GM21723 (cell line): ENCODE measurements at regions not wholly inside any gene's neighbourhood (a gene's known extent, or its start where the extent isn't known, plus 50 kb on each side); places are given as distances from the start of the nearest gene placed in this dataset.
"Not testable (repeated sequence)": the region's sequence is repeated elsewhere in the genome, so short reads cannot be mapped to it uniquely, and the experiment has no call there.

ENCODE experiments used
- ATAC-seq: cut with Tn5 transposase; IDR thresholded peaks from one replicate; pipeline ENCODE4 v1.9.1; 2021; ENCODE audit warnings: mild to moderate bottlenecking, moderate library complexity; ENCODE audit not compliant: unreplicated experiment

DNA sequence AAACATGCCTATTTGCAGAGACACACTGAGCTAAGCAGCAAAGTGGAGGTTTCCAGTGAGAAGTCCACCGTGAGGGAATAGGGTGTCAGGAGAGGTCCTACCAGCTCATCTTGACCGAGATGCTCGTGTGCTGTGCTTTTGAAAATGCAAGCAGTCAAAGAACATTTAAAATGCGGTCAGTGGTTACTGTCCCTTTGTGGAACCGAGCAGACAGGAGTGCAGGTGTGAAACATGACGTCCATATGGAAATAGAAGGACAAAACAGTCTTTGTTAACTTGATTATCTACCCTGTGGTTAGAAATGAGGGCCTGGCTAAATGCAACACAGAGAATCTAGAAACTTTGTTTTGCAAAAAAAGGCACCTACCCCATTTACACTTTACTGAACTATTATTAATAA lies 473.3 kb downstream of the SPATA31A6 start:
- ATAC-seq = not testable (repeated sequence)

DNA sequence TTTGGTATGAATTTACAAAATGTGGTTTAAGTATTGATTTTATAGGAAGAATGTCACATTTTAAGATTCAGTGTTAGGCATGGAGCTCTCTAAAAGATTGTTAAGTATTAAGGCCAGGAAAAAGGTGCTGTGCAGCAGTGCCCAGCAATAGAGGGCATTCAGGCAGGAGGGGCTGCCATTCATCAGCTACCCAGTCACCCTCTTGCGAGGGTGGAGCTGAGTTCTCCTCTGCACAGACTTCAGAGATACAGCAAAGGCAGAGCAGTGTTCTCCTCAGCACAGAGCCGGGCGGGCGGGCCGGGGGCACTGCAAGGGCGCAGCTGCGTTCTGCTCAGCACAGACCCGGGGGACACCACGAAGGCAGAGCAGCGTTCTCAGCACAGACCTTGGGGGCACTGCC lies 474.0 kb downstream of the SPATA31A6 start:
- not testable (repeated sequence) for ATAC-seq

DNA sequence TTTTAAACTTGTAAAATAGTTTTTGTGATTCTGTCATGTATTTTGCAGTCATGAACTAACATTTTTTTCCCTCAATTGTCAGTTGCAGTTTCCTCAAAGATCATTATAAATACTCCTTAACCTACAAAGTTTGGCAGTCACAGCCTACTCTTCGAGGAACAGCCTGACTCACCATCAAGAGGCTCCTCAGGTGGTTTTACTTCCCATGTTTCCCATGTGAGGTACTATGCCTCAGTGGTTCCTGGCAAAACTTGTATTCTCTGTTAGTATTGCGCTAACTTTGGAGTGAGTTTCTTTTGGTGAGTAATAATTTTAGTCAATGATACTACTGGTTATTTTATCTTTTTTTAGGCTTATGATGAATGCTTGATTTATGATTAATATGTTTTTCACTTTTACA lies 513.7 kb downstream of the SPATA31A6 start:
- not testable (repeated sequence) for ATAC-seq

DNA sequence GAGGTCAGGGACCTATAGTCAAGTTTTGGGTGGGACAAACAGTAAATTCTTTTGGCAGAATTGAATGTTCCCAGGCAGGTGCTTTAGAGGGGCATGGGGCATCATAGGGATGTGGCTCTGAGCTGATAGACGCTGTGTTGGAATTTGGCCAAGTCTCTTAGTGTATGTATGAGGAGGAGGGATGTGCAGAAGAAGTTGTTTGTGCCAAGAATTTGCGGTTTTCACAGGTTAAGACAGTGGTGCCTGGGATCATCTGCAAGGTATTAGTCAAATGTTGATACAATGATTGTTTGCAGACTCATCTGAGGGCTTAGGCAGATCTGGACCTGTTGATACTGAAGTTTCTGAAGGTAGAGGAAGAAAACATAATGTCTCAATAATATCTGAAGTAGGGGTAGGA lies 519.4 kb downstream of the SPATA31A6 start:
- ATAC-seq = not testable (repeated sequence)

DNA sequence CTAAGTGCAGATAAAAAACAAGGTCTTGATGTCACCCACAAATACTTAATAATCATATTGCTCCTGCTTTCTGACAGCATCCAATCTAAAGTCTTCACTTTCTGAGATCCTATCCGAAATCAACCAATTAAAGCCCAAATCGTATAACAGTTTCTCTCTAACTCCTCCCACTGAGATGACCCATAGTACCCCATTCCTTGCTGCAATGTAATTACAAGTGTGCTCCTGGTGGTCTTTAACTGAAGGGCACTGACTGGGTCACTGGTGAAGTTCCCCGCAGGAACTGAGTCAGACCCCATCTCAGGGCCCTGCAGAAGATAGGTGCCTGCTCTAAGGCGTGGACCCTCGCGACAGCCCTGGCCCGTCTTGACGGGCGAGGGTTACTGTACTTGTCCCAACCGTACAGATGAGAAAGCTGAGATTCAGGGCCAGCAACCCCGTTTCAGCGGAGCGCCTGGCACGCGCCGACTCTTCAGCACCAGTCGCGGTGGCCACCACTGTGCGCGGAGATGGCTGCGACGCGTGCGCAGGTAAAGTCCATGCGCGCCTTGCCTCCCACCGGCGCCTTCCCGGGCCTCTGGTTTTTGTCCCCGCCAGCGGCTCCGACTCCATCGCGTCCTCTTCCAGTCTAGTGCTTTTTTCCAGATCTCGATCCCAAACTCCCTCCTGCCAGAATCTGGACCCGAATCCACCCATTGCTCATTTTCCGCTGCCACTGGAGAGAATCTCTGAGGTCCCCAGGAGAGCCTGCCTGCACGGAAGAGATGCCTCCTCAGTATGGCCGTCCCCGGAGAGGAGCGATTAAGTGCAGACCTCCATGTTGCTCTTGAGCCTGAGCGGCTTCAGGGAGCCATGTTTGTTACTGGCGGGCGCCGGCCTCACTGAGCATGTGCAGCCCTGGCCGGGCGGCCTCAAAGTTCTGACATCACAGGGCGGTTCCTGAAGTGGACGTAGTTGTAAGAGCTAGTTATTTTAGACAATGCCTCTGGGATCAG lies 541.7 kb downstream of the SPATA31A6 start:
- not testable (repeated sequence) for ATAC-seq

DNA sequence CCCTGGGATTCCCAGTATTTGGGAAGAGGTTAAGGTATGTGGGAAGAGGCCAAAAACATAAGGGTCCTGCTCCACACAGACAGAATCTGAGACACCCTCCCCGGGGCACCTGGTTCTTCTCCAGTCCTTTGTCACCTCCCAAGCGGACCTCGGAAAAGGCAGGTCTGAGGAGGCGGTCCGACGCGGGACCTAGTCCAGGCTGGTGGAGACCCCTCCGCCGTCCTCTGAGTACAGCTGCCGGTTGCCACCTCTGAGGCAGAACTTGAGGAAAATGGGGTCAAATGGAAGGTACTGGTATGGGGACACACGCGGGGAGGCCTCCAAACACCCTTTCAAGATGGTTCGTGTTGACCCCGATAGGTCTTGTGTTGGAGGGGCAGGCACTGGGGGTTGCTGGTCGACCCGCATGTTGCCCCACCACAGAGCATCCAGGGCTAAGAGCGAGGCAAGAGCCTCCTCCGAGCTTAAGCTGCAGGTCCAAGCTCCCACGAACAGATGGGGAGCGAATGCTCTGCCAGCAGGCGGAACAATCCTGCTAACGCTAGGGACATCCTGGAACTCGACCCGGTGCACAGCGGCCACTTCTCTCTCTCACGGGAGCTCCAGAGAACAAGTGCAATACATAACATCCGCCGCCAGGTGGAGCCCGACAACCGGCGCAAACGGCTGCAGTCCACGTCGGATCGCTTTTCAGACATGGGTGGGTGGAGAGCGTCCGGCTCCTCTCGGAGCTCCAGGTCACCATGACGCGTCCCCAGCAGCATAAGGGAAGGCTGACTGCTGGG lies 559.8 kb downstream of the SPATA31A6 start:
- peak; percentile 62 for ATAC-seq

DNA sequence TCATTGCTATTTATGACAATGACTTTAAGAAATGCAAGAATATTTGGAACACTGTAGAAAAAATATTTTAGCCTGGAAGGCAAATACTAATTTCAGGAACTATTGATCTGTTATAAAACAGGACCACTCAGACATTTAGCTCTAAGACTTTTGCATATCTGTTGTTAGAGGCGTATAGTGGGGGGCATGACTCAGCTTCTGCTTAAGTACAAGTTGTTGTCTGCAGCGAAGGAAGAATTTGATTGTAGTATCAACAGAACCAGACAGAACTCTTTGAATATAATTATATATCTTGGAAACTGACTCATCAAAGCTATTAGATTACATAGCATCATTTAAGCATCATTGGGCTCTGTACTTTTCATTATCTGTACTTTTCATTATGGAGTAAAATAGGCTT lies 573.8 kb downstream of the SPATA31A6 start:
- ATAC-seq = not testable (repeated sequence)

DNA sequence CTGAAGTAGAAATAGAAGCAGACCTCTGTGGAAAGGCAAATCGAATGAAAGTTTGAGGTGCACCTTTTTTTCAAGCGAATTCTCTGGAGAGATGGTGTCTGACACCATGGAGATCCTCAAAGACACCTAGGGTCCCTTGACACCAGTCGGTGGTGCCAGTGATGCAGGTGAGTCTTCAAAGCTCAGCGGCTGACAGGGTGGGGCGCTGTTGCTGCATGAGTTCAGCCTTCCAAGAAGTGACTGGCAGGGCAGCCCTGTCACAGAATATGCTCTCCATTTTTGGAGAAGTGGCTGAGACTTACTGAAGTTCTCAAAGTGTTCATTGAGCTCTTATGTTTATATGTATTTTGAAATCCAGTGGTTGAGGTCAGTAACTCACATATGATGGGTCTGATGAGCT lies 575.9 kb downstream of the SPATA31A6 start:
- ATAC-seq = not testable (repeated sequence)

DNA sequence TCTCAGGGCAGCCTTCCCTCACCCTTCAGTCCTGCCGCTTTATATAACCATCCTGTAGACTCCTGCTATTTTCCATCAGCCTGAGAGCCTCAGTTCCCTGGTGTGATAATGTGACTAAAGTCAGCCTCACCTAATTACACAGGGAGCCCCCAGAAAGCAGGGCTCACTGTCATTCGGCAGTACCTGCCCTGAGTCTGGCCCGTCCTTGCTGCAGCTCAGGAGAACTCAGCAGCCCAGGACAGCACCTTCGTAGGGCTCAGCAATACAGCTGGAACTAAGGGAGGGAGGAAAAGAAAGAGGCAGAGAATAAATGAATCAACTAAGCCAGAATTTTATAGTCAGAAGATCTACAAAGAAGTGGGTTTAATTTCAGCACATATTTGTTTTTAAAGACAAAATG lies 598.7 kb downstream of the SPATA31A6 start:
- not testable (repeated sequence) for ATAC-seq

DNA sequence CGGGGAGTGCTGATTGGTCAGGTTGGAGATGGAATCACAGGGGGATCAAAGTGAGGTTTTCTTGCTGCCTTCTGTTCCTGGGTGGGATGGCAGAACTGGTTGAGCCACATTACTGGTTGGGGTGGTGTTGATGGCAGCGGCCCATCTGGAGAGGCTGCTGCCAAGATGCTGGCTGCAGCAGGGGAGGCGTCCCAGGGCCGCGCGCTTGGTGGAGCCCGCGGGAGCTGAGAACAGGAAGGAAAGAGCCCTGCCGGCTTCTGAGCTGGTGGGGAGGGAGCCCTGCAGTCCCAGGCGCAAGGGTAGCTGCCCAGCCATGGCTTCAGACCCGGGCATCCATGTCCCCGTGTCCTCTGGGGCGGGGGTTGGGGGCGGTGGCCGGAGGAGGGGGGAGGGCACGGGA lies 609.3 kb downstream of the SPATA31A6 start:
- not testable (repeated sequence) for ATAC-seq

DNA sequence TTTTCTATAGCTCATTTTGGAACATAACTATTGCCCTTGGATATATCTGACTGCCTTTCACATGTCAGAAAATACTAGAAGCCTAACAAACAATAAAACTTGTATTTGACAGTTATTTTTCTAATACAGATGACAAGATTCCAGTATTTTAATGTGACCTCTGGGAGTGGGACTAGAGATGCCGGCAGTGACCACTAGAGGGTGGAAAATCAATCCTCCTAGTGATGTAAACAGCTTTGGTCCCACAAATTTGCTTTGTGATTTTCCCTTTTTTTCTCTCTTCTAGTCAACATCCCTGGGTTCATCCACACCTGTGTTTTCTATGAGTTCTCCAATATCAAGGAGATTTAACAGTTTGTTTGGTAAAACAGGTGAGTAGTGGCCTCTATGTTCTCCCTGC lies 615.1 kb downstream of the SPATA31A6 start:
- not testable (repeated sequence) for ATAC-seq

DNA sequence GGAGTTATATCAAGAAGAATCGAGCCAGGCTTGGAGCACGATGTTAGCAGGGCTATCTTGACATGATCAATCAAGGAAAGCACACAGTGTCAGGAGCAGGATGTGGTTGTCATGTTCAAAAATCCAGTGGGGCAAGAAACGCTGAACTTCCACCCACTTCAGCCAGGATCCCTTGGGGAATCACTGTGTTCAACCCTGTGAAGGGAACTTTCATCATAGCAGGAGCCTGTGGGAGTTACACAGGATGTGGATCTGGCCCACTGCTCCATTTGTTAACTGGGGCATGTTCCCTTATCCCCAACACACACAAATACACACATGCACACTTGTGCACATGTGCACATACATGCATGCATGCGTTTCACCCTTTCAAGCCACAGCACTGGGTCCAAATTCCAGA lies 619.3 kb downstream of the SPATA31A6 start:
- ATAC-seq = not testable (repeated sequence)

DNA sequence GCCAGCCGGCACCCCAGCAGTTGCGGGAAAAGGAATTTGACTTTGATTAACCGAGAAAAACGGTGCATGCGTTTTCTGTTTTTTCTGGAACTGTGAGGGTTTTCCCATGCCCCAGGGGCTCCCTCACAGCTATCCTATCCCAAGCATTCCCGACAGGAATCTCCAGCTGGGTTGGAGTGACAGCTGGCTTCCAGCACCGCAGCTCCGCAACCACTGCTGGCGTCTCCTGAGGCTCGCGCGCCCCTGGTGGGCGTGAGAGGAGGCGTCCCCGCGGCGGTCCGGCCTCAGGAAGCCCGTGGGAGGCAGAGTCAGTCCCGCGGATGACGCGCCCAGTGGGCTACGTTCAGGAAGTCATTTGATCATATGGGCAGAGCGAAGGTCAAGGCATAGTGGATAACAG lies 623.2 kb downstream of the SPATA31A6 start:
- ATAC-seq = not testable (repeated sequence)

DNA sequence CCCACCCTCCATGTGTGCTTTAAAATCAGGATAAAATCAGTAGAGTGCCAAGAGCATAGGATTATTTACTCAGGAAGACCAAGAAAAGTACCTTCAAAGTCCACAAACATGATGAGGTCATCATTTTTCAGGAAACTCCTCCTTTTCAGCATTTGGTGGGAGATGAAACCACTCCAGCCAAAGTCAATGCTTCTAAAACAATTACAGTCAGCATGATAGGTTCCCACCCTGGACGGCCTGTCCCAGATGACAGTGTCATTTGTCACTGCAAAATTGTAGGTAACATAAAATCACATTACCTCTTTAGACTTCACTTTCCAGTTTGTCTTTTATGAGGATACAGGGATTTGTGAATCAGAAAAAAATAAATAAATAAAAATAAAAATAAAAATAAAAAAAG lies 638.0 kb downstream of the SPATA31A6 start:
- not testable (repeated sequence) for ATAC-seq

DNA sequence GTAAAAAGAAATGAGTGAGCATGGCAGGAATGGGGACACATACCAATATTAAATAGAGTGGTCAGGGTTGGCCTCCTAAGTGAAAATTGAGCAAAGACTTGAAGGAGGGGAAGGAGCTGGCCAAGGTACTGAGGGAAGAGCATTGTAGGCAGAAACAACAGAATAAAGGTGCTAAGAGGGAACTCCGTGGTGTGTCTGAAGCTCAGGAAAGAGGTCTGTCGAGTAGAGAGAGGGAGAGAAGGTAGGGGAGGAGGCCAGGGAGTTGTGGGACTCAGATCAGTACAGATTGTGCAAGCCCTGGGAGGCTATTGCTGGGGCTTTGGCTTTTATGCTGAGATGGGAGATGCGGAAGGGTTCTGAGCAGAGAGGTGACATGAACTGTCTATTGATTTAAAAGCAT lies 664.7 kb downstream of the SPATA31A6 start:
- not testable (repeated sequence) for ATAC-seq

DNA sequence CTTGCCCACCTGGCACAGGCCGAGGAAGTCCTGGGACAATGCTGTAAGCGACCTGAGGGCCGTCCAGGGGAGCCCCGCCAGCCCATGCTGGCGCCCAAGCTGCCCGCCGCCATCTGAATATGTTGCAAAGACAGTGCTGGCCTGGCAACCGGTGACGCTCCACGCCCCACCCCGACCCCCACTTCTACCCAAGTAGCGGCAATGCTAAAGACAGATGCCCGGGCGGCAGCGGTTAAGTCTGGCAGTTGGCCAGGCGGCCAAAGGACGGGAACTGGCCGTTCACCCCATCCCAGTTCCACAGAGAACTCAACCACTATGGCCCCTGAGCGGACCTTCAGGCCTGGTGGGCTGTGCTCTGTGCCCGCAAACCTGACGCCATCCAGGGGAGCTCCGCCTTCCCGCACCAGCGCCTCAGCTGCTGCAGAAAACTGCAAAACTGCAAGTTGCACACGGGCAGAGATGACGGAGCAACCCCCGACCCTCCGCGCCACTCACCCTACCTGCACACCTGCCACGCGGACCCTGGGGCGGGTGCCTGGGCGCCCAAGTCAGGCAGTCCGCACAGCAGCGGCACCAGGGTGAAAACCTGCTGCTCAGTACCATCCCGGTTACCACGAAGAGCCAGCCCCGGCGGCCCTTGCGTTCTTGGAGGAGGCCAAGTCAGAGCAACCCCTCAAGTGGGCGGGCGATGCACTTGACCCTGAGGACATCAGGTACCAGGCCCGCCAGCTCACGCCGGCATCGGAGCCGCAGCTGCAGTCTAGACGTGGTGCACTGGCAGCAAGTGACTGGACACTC lies 667.6 kb downstream of the SPATA31A6 start:
- not testable (repeated sequence) for ATAC-seq

DNA sequence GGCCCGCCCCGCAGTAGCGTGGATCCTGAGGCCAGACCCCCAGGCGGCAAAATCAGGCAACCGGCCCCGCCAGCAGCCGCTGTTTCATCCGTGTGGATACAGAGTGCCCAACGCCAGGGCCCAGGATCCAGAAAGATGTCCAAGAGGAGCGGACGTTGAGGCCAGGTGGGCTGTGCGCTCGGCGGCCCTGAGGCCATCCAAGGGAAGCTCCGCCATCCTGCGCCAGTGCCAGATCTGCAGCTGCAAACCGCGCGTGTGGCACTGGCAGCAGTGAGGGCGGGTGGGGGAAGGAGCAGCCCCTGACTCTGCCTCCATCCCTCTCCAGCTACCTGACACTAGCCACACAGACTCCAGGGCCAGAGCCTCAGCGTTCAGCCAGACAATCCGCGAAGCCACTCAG lies 668.2 kb downstream of the SPATA31A6 start:
- ATAC-seq = not testable (repeated sequence)

DNA sequence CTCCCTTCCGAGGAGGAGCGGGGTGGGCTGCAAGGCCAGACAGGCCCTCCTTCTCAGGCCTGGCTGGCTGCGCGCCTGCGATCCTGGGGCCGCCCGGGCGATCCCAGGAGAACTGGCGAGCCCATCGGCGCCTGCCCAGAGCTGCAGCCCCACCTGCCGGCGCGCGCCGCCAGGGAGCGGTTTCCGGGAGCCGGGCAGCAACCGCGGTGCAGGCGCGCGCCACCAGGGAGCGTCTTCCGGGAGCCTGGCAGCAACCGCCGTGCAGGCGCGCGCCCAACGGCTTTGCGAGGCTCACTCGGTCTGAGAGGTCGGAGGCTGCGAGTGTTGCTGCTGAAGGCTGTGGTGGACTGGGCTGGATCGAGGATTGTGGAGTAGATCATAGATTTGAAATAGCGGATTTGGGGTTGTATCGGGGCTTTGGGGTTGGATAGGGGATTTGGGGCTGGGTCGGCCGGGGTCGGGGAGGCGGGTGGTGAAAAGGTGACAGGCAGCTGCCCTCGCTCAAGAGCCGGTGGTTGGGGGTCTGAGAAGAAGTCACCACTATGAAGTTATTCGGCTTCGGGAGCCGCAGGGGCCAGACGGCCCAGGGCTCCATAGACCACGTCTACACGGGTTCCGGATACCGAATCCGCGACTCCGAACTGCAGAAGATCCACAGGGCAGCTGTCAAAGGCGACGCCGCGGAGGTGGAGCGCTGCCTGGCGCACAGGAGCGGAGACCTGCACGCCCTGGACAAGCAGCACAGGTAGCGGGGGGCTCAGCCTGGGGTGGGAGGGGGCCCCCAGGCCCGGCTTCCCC lies 668.9 kb downstream of the SPATA31A6 start:
- peak; percentile 88 for ATAC-seq

DNA sequence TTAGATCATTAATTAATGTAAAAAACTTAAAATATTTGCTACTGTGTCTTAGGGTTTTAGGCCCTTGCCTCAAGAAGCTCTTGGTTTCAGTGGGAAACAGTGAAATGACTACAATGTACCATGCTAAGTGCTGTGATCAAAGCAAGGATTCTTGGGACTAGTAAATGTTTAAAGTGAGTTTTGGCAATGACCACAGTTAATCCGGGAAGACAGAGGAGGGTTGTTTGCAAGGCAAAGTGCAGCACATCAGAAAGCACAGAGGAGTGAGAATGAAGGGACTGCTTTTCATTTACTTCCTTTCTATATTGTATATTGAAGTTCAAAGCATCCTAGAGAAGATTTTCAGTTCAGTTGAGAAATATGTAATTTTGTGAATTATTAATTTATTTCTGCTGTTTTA lies 676.7 kb downstream of the SPATA31A6 start:
- ATAC-seq = not testable (repeated sequence)

DNA sequence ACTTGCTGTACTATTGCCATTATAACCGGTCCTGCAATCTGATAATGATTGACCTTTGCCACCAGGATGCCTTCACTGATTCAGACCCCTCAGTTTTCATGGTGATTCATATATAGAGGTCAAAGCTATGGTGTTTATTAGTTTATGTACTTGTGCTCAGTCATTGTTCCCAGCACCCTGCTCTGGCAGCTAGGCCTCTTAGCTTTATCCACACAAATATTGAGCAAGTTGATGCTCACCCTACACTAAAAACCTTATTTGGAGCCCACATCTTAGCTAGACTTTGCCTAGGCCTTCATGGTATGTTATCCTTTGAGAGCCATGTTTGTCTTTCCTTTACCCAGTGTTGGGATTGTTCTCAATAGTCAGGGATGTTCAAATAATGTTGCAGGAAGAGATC lies 679.0 kb downstream of the SPATA31A6 start:
- not testable (repeated sequence) for ATAC-seq
